HEK293 (cell line): ENCODE measurements at regions not wholly inside any gene's neighbourhood (a gene's known extent, or its start where the extent isn't known, plus 50 kb on each side); places are given as distances from the start of the nearest gene placed in this dataset.

ENCODE experiments used
- CTCF ChIA-PET: fragments of 350-600 bp; formaldehyde crosslinking; extraction: SDS; loops from one replicate; lab custom pipeline; 2021; ENCODE audit warnings: antibody characterized with exemption; lab: Yijun Ruan, JAX
- POLR2A ChIA-PET: fragments of 300-600 bp; formaldehyde crosslinking; extraction: SDS; loops from one replicate; lab custom pipeline; 2020; ENCODE audit warnings: antibody characterized with exemption, inconsistent platforms; lab: Yijun Ruan, JAX
- H3K27ac ChIP-seq: fragments of 200-500 bp; sonication (Bioruptor generic); 2 replicates; pipeline ENCODE4 v1.5.1; 2014; ENCODE audit warnings: low read depth, low read length, control low read depth, inconsistent platforms; ENCODE audit errors: extremely low read depth
- H3K36me3 ChIP-seq, 2 experiments: fragments of 200-500 bp in 1 of 2; sonication (Bioruptor generic) in 1 of 2; 1 replicate in 1 of 2; 2 replicates in 1 of 2; pipeline ENCODE4 v1.5.1; 2014 to 2017; ENCODE audit warnings: inconsistent platforms in 2 of 2, low read length in 2 of 2; ENCODE audit not compliant: control insufficient read depth in 2 of 2, insufficient read depth in 1 of 2
- H3K4me1 ChIP-seq: fragments of 200-500 bp; sonication (Bioruptor generic); 2 replicates; pipeline ENCODE4 v1.5.1; 2014; ENCODE audit warnings: mild to moderate bottlenecking, low read length, inconsistent platforms; ENCODE audit not compliant: control insufficient read depth, insufficient read depth
- H3K4me3 ChIP-seq: 2 replicates; pipeline ENCODE4 v1.5.1; 2011; ENCODE audit warnings: low read depth, mild to moderate bottlenecking, control low read depth, low read length, moderate library complexity
- H3K9me3 ChIP-seq: fragments of 200-500 bp; sonication (Bioruptor generic); 2 replicates; pipeline ENCODE4 v1.5.1; 2014; ENCODE audit warnings: low read depth, low read length, inconsistent platforms; ENCODE audit not compliant: control insufficient read depth, insufficient read depth
- BCL11B ChIP-seq: fragments of 450-650 bp; formaldehyde crosslinking; IDR thresholded peaks from 2 replicates; pipeline ENCODE4 v1.5.1; 2016; ENCODE audit warnings: low read depth, missing biosample characterization, missing genetic modification characterization
- PBX3 ChIP-seq: sonication (generic); formaldehyde crosslinking; IDR thresholded peaks from 2 replicates; pipeline ENCODE4 v1.8.1; 2022; ENCODE audit warnings: mild to moderate bottlenecking, moderate library complexity, missing genetic modification reagents
- SCRT1 ChIP-seq: fragments of 450-650 bp; formaldehyde crosslinking; IDR thresholded peaks from 2 replicates; pipeline ENCODE4 v1.5.1; 2016; ENCODE audit warnings: missing biosample characterization, missing genetic modification characterization, borderline replicate concordance
- ZFP37 ChIP-seq: fragments of 450-650 bp; formaldehyde crosslinking; IDR thresholded peaks from 2 replicates; pipeline ENCODE4 v1.5.1; 2016; ENCODE audit warnings: missing biosample characterization, missing genetic modification characterization
- ZIC2 ChIP-seq: fragments of 450-650 bp; formaldehyde crosslinking; IDR thresholded peaks from 2 replicates; pipeline ENCODE4 v1.5.1; 2016; ENCODE audit warnings: missing biosample characterization, missing genetic modification characterization
- ZNF140 ChIP-seq: fragments of 450-650 bp; formaldehyde crosslinking; IDR thresholded peaks from 2 replicates; pipeline ENCODE4 v1.5.1; 2016; ENCODE audit warnings: missing biosample characterization, missing genetic modification characterization
- ZNF19 ChIP-seq: fragments of 450-650 bp; formaldehyde crosslinking; IDR thresholded peaks from 2 replicates; pipeline ENCODE4; 2016; ENCODE audit warnings: missing biosample characterization, missing genetic modification characterization, low read depth
- ZNF248 ChIP-seq: fragments of 450-650 bp; formaldehyde crosslinking; IDR thresholded peaks from 2 replicates; pipeline ENCODE4 v1.5.1; 2017; ENCODE audit warnings: missing biosample characterization, missing genetic modification characterization
- ZNF280D ChIP-seq: fragments of 450-650 bp; formaldehyde crosslinking; IDR thresholded peaks from 2 replicates; pipeline ENCODE4 v1.5.1; 2016; ENCODE audit warnings: missing biosample characterization, missing genetic modification characterization
- ZNF292 ChIP-seq: fragments of 450-650 bp; formaldehyde crosslinking; IDR thresholded peaks from 2 replicates; pipeline ENCODE4 v1.5.1; 2016; ENCODE audit warnings: low read depth, missing biosample characterization, missing genetic modification characterization, borderline replicate concordance
- ZNF324 ChIP-seq: fragments of 450-650 bp; formaldehyde crosslinking; IDR thresholded peaks from 2 replicates; pipeline ENCODE4 v1.5.1; 2016; ENCODE audit warnings: missing biosample characterization, missing genetic modification characterization
- ZNF335 ChIP-seq: fragments of 450-650 bp; formaldehyde crosslinking; conservative IDR thresholded peaks from 2 replicates; pipeline ENCODE4 v1.5.1; 2016; ENCODE audit warnings: missing biosample characterization, missing genetic modification characterization
- ZNF37A ChIP-seq: fragments of 450-650 bp; IDR thresholded peaks from 2 replicates; pipeline ENCODE4 v1.5.1; 2018; ENCODE audit warnings: missing biosample characterization, missing genetic modification characterization
- ZNF404 ChIP-seq: fragments of 450-650 bp; formaldehyde crosslinking; IDR thresholded peaks from 2 replicates; pipeline ENCODE4 v1.5.1; 2017; ENCODE audit warnings: missing biosample characterization, missing genetic modification characterization
- ZNF423 ChIP-seq: fragments of 450-650 bp; formaldehyde crosslinking; IDR thresholded peaks from 2 replicates; pipeline ENCODE4 v1.5.1; 2016; ENCODE audit warnings: missing biosample characterization, missing genetic modification characterization
- ZNF433 ChIP-seq: fragments of 450-650 bp; formaldehyde crosslinking; IDR thresholded peaks from 2 replicates; pipeline ENCODE4 v1.5.1; 2016; ENCODE audit warnings: missing biosample characterization, missing genetic modification characterization, low read depth
- ZNF596 ChIP-seq: fragments of 450-650 bp; IDR thresholded peaks from 2 replicates; pipeline ENCODE4 v1.5.0; 2018; ENCODE audit warnings: missing biosample characterization, mild to moderate bottlenecking, missing genetic modification characterization, moderate library complexity
- ZNF621 ChIP-seq: fragments of 450-650 bp; formaldehyde crosslinking; IDR thresholded peaks from 2 replicates; pipeline ENCODE4 v1.5.1; 2017; ENCODE audit warnings: missing biosample characterization, missing genetic modification characterization
- ZNF624 ChIP-seq: fragments of 450-650 bp; formaldehyde crosslinking; IDR thresholded peaks from 2 replicates; pipeline ENCODE4 v1.5.1; 2017; ENCODE audit warnings: missing biosample characterization, missing genetic modification characterization
- ZNF629 ChIP-seq: fragments of 450-650 bp; formaldehyde crosslinking; IDR thresholded peaks from 2 replicates; pipeline ENCODE4 v1.5.1; 2017; ENCODE audit warnings: missing biosample characterization, missing genetic modification characterization
- ZNF654 ChIP-seq: fragments of 450-650 bp; formaldehyde crosslinking; IDR thresholded peaks from 2 replicates; pipeline ENCODE4 v1.5.1; 2016; ENCODE audit warnings: low read depth, missing biosample characterization, missing genetic modification characterization
- ZNF701 ChIP-seq: fragments of 450-650 bp; formaldehyde crosslinking; IDR thresholded peaks from 2 replicates; pipeline ENCODE4 v1.5.1; 2016; ENCODE audit warnings: missing biosample characterization, missing genetic modification characterization
- ZNF777 ChIP-seq: fragments of 450-650 bp; formaldehyde crosslinking; IDR thresholded peaks from 2 replicates; pipeline ENCODE4 v1.5.1; 2017; ENCODE audit warnings: missing biosample characterization, missing genetic modification characterization, borderline replicate concordance
- ZSCAN16 ChIP-seq: fragments of 450-650 bp; formaldehyde crosslinking; IDR thresholded peaks from 2 replicates; pipeline ENCODE4 v1.5.1; 2016; ENCODE audit warnings: missing biosample characterization, missing genetic modification characterization
- ZSCAN5A ChIP-seq: fragments of 450-650 bp; formaldehyde crosslinking; IDR thresholded peaks from 2 replicates; pipeline ENCODE4 v1.5.1; 2016; ENCODE audit warnings: missing biosample characterization, missing genetic modification characterization
- TF ChIP-seq, protein P1 (sequence below): fragments of 450-650 bp; formaldehyde crosslinking; IDR thresholded peaks from 2 replicates; pipeline ENCODE4 v1.5.1; 2016; ENCODE audit warnings: missing biosample characterization, missing genetic modification characterization, low read depth
- TF ChIP-seq, protein P2 (sequence below): fragments of 450-650 bp; formaldehyde crosslinking; IDR thresholded peaks from 2 replicates; pipeline ENCODE4 v1.5.1; 2016; ENCODE audit warnings: missing biosample characterization, missing genetic modification characterization

DNA sequence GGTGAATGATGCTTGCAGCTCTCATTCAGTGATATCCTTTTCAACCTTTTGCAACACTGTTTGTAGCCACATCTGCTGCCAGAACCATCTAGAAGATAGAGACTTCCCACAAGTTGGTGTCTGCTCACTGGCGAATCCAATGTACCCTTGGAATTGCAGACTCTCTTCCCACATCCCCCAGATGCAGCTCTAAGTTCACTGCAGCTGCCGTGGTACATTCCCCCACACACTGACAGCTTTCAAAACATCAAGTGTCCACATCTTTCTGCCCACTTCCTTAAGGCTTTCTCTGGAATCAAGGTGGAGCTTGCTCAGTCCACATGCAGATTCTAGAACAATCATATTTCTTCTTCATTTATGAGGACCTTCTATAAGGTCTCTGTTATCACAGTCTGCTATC is 99.2 kb downstream of the PLPPR4 start:
- TF ChIP-seq ZNF621 (no peak), PBX3 (CRISPR knock-in tag) (no peak), ZNF140 (tag by site-specific recombination) (no peak), ZNF280D (no peak), ZNF335 (tag by site-specific recombination) (no peak), ZFP37 (no peak), ZNF777 (tag by site-specific recombination) (no peak)
- TF ChIP-seq, protein P1, sequence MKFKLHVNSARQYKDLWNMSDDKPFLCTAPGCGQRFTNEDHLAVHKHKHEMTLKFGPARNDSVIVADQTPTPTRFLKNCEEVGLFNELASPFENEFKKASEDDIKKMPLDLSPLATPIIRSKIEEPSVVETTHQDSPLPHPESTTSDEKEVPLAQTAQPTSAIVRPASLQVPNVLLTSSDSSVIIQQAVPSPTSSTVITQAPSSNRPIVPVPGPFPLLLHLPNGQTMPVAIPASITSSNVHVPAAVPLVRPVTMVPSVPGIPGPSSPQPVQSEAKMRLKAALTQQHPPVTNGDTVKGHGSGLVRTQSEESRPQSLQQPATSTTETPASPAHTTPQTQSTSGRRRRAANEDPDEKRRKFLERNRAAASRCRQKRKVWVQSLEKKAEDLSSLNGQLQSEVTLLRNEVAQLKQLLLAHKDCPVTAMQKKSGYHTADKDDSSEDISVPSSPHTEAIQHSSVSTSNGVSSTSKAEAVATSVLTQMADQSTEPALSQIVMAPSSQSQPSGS (tag by site-specific recombination), result no peak
- no peaks in the 10 kb centered on the region for H3K36me3 ChIP-seq
- ChIA-PET CTCF (interaction anchor here (0.7 kb wide), 1 partner anchor 158 kb away, joined by 5 read pairs; no protein-coding TSS in a partner anchor), POLR2A (no interaction called here)
- no peak overlapping the region for H3K4me3 ChIP-seq
- no peaks in the 10 kb centered on the region for H3K9me3 ChIP-seq
- H3K4me1 ChIP-seq, result no peaks in the 10 kb centered on the region
- no peak overlapping the region for H3K27ac ChIP-seq

DNA sequence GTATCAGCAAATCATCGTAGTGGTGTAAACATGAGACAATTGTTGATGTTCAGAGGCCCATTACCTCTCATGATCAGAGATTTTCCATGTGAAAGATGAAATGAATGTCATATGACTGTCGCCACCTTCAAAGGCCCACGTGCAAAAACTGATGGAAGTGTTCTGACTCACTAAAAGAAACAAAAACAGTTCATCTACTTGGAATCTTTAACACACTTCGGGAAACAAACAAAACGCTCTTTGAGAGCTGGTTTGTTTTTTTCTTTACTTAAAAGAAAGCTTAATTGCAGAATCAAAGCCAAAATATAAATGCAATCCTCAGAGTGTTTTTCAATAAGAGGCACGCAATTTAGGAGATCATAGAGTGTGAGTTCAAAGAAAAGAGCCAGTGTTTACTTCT is 100.8 kb downstream of the PLPPR4 start:
- H3K4me3 ChIP-seq, result no peak overlapping the region
- CTCF ChIA-PET, result no interaction called here
- H3K27ac ChIP-seq, result no peak overlapping the region
- no peaks in the 10 kb centered on the region for H3K4me1 ChIP-seq
- TF ChIP-seq ZNF404 (tag by site-specific recombination) (no peak), ZNF433 (tag by site-specific recombination) (no peak), ZNF701 (no peak), ZNF292 (tag by site-specific recombination) (no peak), ZSCAN16 (tag by site-specific recombination) (no peak), ZNF629 (tag by site-specific recombination) (no peak), ZSCAN5A (tag by site-specific recombination) (no peak), ZNF248 (tag by site-specific recombination) (no peak), ZNF423 (tag by site-specific recombination) (no peak), ZIC2 (tag by site-specific recombination) (no peak), ZNF596 (no peak), ZNF19 (tag by site-specific recombination) (no peak), ZNF37A (no peak), ZNF654 (tag by site-specific recombination) (no peak), BCL11B (tag by site-specific recombination) (no peak), ZNF624 (tag by site-specific recombination) (no peak), SCRT1 (no peak), ZNF324 (tag by site-specific recombination) (no peak)
- TF ChIP-seq, protein P2, sequence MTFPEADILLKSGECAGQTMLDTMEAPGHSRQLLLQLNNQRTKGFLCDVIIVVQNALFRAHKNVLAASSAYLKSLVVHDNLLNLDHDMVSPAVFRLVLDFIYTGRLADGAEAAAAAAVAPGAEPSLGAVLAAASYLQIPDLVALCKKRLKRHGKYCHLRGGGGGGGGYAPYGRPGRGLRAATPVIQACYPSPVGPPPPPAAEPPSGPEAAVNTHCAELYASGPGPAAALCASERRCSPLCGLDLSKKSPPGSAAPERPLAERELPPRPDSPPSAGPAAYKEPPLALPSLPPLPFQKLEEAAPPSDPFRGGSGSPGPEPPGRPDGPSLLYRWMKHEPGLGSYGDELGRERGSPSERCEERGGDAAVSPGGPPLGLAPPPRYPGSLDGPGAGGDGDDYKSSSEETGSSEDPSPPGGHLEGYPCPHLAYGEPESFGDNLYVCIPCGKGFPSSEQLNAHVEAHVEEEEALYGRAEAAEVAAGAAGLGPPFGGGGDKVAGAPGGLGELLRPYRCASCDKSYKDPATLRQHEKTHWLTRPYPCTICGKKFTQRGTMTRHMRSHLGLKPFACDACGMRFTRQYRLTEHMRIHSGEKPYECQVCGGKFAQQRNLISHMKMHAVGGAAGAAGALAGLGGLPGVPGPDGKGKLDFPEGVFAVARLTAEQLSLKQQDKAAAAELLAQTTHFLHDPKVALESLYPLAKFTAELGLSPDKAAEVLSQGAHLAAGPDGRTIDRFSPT, result no peak
- POLR2A ChIA-PET, result no interaction called here
- H3K9me3 ChIP-seq, result no peaks in the 10 kb centered on the region
- H3K36me3 ChIP-seq, result no peaks in the 10 kb centered on the region
